Thoracic aorta (tissue), 2 donors: ENCODE measurements at regions not wholly inside any gene's neighbourhood (a gene's known extent, or its start where the extent isn't known, plus 50 kb on each side); places are given as distances from the start of the nearest gene placed in this dataset.

Experiments used
- ATAC-seq: fragments of 150-250 bp; one replicate; pipeline ENCODE4 v1.8.0; 2017; ENCODE audit warnings: low read depth; ENCODE audit not compliant: insufficient number of reproducible peaks, low FRiP score
- DNase-seq: peaks from one replicate; pipeline ENCODE4 v3.0.0-alpha.2; 2020; ENCODE audit warnings: low spot score
- H3K27ac ChIP-seq, 2 donors: fragments of 200-600 bp; sonication (generic); 1 replicate in 1 of 2; 2 replicates in 1 of 2; pipeline ENCODE4 v1.5.1; 2016; ENCODE audit warnings: mild to moderate bottlenecking in 2 of 2, moderate library complexity in 2 of 2
- H3K27me3 ChIP-seq: fragments of 200-600 bp; sonication (generic); replicated peaks from 2 replicates; pipeline ENCODE4 v1.6.0; 2016; ENCODE audit warnings: mild to moderate bottlenecking; ENCODE audit not compliant: insufficient read depth
- H3K36me3 ChIP-seq: fragments of 200-600 bp; sonication (generic); one replicate; pipeline ENCODE4 v1.5.1; 2016
- H3K4me1 ChIP-seq, 2 donors: fragments of 200-600 bp; sonication (generic); 1 replicate in 1 of 2; 2 replicates in 1 of 2; pipeline versions ENCODE4 v1.5.1 to v1.6.0; 2016; ENCODE audit warnings: low read depth in 2 of 2, mild to moderate bottlenecking in 1 of 2; ENCODE audit not compliant: control insufficient read depth in 1 of 2
- H3K4me3 ChIP-seq: fragments of 200-600 bp; sonication (generic); 2 replicates; pipeline ENCODE4 v1.5.1; 2016; ENCODE audit warnings: mild to moderate bottlenecking
- H3K9me3 ChIP-seq: fragments of 200-600 bp; sonication (generic); 2 replicates; pipeline ENCODE4 v1.5.1; 2016
- TF ChIP-seq, protein P1 (sequence below): fragments of 200-600 bp; sonication (generic); IDR thresholded peaks from one replicate; pipeline ENCODE4 v1.5.1; 2019; ENCODE audit warnings: antibody characterized with exemption

- no peak overlapping the region for H3K27ac ChIP-seq
- no peaks in the 10 kb centered on the region for H3K27me3 ChIP-seq
- no peaks in the 10 kb centered on the region for H3K4me1 ChIP-seq
- H3K4me3 ChIP-seq: no peak overlapping the region
- ATAC-seq: no peak
- H3K36me3 ChIP-seq: no peaks in the 10 kb centered on the region
- no peaks in the 10 kb centered on the region for H3K9me3 ChIP-seq
- DNase-seq: no peak
- TF ChIP-seq, protein P1, sequence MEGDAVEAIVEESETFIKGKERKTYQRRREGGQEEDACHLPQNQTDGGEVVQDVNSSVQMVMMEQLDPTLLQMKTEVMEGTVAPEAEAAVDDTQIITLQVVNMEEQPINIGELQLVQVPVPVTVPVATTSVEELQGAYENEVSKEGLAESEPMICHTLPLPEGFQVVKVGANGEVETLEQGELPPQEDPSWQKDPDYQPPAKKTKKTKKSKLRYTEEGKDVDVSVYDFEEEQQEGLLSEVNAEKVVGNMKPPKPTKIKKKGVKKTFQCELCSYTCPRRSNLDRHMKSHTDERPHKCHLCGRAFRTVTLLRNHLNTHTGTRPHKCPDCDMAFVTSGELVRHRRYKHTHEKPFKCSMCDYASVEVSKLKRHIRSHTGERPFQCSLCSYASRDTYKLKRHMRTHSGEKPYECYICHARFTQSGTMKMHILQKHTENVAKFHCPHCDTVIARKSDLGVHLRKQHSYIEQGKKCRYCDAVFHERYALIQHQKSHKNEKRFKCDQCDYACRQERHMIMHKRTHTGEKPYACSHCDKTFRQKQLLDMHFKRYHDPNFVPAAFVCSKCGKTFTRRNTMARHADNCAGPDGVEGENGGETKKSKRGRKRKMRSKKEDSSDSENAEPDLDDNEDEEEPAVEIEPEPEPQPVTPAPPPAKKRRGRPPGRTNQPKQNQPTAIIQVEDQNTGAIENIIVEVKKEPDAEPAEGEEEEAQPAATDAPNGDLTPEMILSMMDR: no peak
Measured at GRCh38 chr16:59238246-59238645, 504.1 kb upstream of the GOT2 start.

GRCh38 chr16:59236804-59237458, 502.8 kb upstream of the GOT2 start:
- ATAC-seq (no peak), DNase-seq (no peak)
- Histone ChIP-seq H3K27me3 (no peaks in the 10 kb centered on the region), H3K9me3 (no peaks in the 10 kb centered on the region), H3K4me3 (no peak overlapping the region), H3K4me1 (no peaks in the 10 kb centered on the region), H3K36me3 (no peaks in the 10 kb centered on the region), H3K27ac (no peak overlapping the region)
- TF ChIP-seq, protein P1: no peak

DNA sequence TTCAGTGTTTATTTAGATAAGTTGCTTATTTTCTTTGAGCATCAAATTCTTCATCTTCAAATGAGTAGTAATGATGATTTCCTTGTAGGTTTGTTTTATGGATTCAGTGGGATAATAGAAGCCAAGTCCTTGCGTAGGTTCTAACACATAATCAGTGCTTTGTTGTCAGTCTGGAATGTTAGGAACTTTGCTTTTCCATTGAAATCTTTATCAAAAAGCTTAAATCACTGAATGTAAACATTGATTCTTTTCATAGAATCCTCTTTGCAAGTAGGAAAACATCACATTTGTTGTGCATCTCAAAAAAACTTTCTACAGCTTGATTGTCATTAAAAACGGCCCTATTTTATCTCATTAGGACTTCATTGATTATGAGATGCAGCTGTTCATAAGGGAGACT, 490.3 kb upstream of the GOT2 start:
- Histone ChIP-seq H3K27ac (no peak overlapping the region), H3K36me3 (no peaks in the 10 kb centered on the region), H3K4me1 (no peaks in the 10 kb centered on the region), H3K27me3 (no peaks in the 10 kb centered on the region), H3K9me3 (no peaks in the 10 kb centered on the region), H3K4me3 (no peak overlapping the region)
- DNase-seq: no peak
- TF ChIP-seq, protein P1: no peak
- no peak for ATAC-seq

DNA sequence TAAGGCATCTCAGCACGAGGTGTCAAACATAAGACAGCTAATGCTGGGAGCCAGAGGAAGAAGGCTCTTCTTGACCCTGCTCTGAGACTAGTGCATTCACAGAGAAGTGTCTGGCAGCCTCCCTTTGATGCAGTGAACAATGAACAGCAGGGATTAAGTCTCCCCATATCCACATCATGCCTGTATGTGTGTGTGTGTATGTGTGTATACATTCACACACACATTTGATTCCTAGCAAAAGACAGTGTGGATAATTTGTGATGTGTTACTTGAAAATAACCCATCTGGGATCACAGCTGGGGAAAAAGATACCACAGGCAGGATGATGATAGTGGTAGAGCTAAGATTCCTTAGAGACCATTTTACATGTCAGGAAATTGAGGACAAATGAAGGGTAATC, 485.9 kb upstream of the GOT2 start:
- TF ChIP-seq, protein P1: no peak

DNA sequence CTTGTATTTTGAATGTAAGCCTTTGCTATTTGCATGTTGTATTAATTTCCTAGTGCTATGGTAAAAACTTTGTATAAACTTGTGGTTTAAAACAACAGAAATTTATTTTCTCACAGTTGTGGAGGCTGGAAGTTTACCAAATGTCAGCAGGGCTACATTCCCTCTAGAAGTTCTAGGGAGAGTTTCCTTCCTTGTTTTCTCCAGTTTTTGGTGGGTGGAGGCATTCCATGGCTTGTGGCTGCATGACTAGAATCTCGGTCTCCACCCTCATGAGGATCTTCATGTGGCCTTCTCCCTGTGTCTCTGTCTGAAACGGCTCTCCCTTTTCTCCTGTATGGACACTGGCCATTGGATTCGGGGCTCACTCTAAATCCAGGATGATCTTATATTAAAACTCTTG, 482.2 kb upstream of the GOT2 start:
- ATAC-seq (no peak), DNase-seq (no peak)
- TF ChIP-seq, protein P1: no peak
- H3K9me3 ChIP-seq: no peaks in the 10 kb centered on the region
- no peak overlapping the region for H3K4me3 ChIP-seq
- H3K36me3 ChIP-seq: no peaks in the 10 kb centered on the region
- no peak overlapping the region for H3K27ac ChIP-seq
- H3K4me1 ChIP-seq: peaks cover 2 to 6% of the 10 kb centered on the region in 2 donors
- no peaks in the 10 kb centered on the region for H3K27me3 ChIP-seq

More for the DNA sequence above, 485.9 kb upstream of the GOT2 start:
- Histone ChIP-seq H3K9me3 (no peaks in the 10 kb centered on the region), H3K27ac (no peak overlapping the region), H3K4me1 (no peaks in the 10 kb centered on the region), H3K27me3 (no peaks in the 10 kb centered on the region), H3K36me3 (no peaks in the 10 kb centered on the region), H3K4me3 (no peak overlapping the region)
- ATAC-seq (no peak), DNase-seq (no peak)
